ENCODE measurements at regions not wholly inside any gene's neighbourhood (a gene's known extent, or its start where the extent isn't known, plus 50 kb on each side); places are given as distances from the start of the nearest gene placed in this dataset.

- 90 to 94% methylated on average over 3 of the region's 3 CpGs for WGBS, 2 donors
- Histone ChIP-seq H3K27me3 (no peaks in the 10 kb centered on the region), H3K9me3 (no peaks in the 10 kb centered on the region), H3K4me3 (no peak overlapping the region), H3K27ac (no peak overlapping the region), H3K4me1 (no peaks in the 10 kb centered on the region), H3K36me3 (no peaks in the 10 kb centered on the region)
- DNase-seq, result no peak
- intact Hi-C loops (cut with DNase I), result no loop called here
- no peak for TF ChIP-seq POLR2AphosphoS5 (IDR thresholded peaks at IDR 0.05)
- TF ChIP-seq, protein P1, sequence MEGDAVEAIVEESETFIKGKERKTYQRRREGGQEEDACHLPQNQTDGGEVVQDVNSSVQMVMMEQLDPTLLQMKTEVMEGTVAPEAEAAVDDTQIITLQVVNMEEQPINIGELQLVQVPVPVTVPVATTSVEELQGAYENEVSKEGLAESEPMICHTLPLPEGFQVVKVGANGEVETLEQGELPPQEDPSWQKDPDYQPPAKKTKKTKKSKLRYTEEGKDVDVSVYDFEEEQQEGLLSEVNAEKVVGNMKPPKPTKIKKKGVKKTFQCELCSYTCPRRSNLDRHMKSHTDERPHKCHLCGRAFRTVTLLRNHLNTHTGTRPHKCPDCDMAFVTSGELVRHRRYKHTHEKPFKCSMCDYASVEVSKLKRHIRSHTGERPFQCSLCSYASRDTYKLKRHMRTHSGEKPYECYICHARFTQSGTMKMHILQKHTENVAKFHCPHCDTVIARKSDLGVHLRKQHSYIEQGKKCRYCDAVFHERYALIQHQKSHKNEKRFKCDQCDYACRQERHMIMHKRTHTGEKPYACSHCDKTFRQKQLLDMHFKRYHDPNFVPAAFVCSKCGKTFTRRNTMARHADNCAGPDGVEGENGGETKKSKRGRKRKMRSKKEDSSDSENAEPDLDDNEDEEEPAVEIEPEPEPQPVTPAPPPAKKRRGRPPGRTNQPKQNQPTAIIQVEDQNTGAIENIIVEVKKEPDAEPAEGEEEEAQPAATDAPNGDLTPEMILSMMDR (IDR thresholded peaks at IDR 0.05), result no peak
- no peak for TF ChIP-seq EP300 (IDR thresholded peaks at IDR 0.05)
- TF ChIP-seq POLR2A (IDR thresholded peaks at IDR 0.05), result no peak
These were observed 566.7 kb upstream of the NEGR1 start for GRCh38 chr1:72848997-72849396.

DNA sequence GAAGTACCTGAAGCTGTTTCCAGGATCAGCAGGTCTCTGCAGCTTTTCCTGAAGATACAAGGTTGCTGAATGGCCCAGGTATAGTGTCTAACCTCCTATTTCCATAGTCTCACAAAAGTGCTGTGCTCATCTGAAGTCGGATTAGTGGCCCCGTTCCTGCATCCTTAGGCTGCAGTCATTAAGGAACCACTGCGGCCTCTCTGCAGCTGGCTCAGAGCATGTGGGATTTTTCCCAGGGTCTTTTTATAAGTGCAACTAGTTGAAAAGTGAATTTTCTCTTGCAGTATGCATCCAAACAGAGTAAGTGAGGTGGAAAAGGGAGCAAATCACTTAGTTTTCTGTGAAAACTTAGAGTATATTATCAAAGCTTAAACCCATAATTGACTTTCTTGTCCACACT, 565.3 kb upstream of the NEGR1 start:
- H3K4me1 ChIP-seq, result no peaks in the 10 kb centered on the region
- H3K9me3 ChIP-seq, result no peaks in the 10 kb centered on the region
- intact Hi-C loops (cut with DNase I), result no loop called here
- no peak for DNase-seq
- no peak for TF ChIP-seq EP300 (IDR thresholded peaks at IDR 0.05)
- no peak for TF ChIP-seq POLR2AphosphoS5 (IDR thresholded peaks at IDR 0.05)
- no peak for TF ChIP-seq POLR2A (IDR thresholded peaks at IDR 0.05)
- TF ChIP-seq, protein P1 (IDR thresholded peaks at IDR 0.05), result no peak
- H3K36me3 ChIP-seq, result no peaks in the 10 kb centered on the region
- no peak overlapping the region for H3K27ac ChIP-seq
- H3K27me3 ChIP-seq, result no peaks in the 10 kb centered on the region
- 81 to 82% methylated on average over 3 of the region's 3 CpGs for WGBS, 2 donors
- no peak overlapping the region for H3K4me3 ChIP-seq

- no peaks in the 10 kb centered on the region for H3K36me3 ChIP-seq
- H3K4me3 ChIP-seq, result no peak overlapping the region
- H3K9me3 ChIP-seq, result no peaks in the 10 kb centered on the region
- no peaks in the 10 kb centered on the region for H3K27me3 ChIP-seq
- intact Hi-C loops (cut with DNase I), result no loop called here
- DNase-seq, result no peak
- H3K27ac ChIP-seq, result no peak overlapping the region
- TF ChIP-seq, protein P1 (IDR thresholded peaks at IDR 0.05), result no peak
- TF ChIP-seq EP300 (IDR thresholded peaks at IDR 0.05) (no peak), POLR2A (IDR thresholded peaks at IDR 0.05) (no peak), POLR2AphosphoS5 (IDR thresholded peaks at IDR 0.05) (no peak)
- no peaks in the 10 kb centered on the region for H3K4me1 ChIP-seq
- WGBS, 2 donors, result 23 to 56% methylated on average over 2 of the region's 2 CpGs
These were observed 564.3 kb upstream of the NEGR1 start for GRCh38 chr1:72846476-72847278.

DNA sequence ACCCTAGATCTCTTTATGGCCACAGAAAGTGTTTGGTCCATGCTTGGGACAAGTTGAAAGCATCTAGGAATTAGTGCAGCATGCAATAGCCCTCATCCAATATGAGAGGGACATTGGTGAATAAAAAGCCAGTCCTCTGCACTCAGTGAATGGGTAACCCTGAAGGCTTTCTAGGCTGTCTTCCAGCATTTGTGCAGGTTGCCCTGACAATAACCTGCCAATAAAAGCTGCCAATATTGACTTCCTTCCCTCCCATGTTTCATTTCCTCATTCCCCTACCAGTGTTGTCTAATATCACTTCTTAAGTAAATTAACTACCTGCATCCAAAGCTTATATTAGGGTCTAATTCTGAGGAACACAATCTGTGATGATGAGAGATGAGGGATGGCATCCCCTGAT, 563.6 kb upstream of the NEGR1 start:
- Histone ChIP-seq H3K27me3 (no peaks in the 10 kb centered on the region), H3K4me1 (no peaks in the 10 kb centered on the region), H3K9me3 (no peaks in the 10 kb centered on the region), H3K36me3 (no peaks in the 10 kb centered on the region), H3K27ac (no peak overlapping the region), H3K4me3 (no peak overlapping the region)
- no peak for DNase-seq
- intact Hi-C loops (cut with DNase I), result no loop called here
- TF ChIP-seq, protein P1 (IDR thresholded peaks at IDR 0.05), result no peak
- TF ChIP-seq POLR2A (IDR thresholded peaks at IDR 0.05), result no peak

- Histone ChIP-seq H3K27me3 (no peaks in the 10 kb centered on the region), H3K4me3 (no peak overlapping the region), H3K27ac (no peak overlapping the region), H3K36me3 (no peaks in the 10 kb centered on the region), H3K9me3 (no peaks in the 10 kb centered on the region), H3K4me1 (no peaks in the 10 kb centered on the region)
- WGBS, 2 donors, result 75 to 81% methylated on average over 4 of the region's 4 CpGs
- DNase-seq, result no peak
- intact Hi-C loops (cut with DNase I), result no loop called here
- TF ChIP-seq POLR2AphosphoS5 (IDR thresholded peaks at IDR 0.05) (no peak), EP300 (IDR thresholded peaks at IDR 0.05) (no peak), POLR2A (IDR thresholded peaks at IDR 0.05) (no peak)
- TF ChIP-seq, protein P1 (IDR thresholded peaks at IDR 0.05), result no peak
These were observed 563.0 kb upstream of the NEGR1 start for GRCh38 chr1:72845381-72845780.

Measured in sigmoid colon (tissue), 6 donors.